ENCODE measurements at regions not wholly inside any gene's neighbourhood (a gene's known extent, or its start where the extent isn't known, plus 50 kb on each side); places are given as distances from the start of the nearest gene placed in this dataset.

GRCh38 chr7:41183741-41184140, 519.1 kb downstream of the INHBA start:
- H3K4me3 ChIP-seq (ENCODE audit: low read length): no peak overlapping the region
- no peaks in the 10 kb centered on the region for H3K4me1 ChIP-seq (ENCODE audit: control insufficient read depth, low read depth, low read length)
- H3K36me3 ChIP-seq (ENCODE audit: control insufficient read depth, low read depth, low read length): no peaks in the 10 kb centered on the region
- no peak overlapping the region for H3K9ac ChIP-seq (ENCODE audit: low read length)
- no peak overlapping the region for H3K27ac ChIP-seq (ENCODE audit: low read length)
- no peaks in the 10 kb centered on the region for H3K9me3 ChIP-seq (ENCODE audit: control insufficient read depth, low read depth, low read length)
- H3K27me3 ChIP-seq (ENCODE audit: control insufficient read depth, insufficient read depth, low read length): no peaks in the 10 kb centered on the region

- H3K9me3 ChIP-seq (ENCODE audit: control insufficient read depth, low read depth, low read length): no peaks in the 10 kb centered on the region
- no peak overlapping the region for H3K4me3 ChIP-seq (ENCODE audit: low read length)
- no peak overlapping the region for H3K27ac ChIP-seq (ENCODE audit: low read length)
- H3K9ac ChIP-seq (ENCODE audit: low read length): no peak overlapping the region
- H3K4me1 ChIP-seq (ENCODE audit: control insufficient read depth, low read depth, low read length): no peaks in the 10 kb centered on the region
- H3K36me3 ChIP-seq (ENCODE audit: control insufficient read depth, low read depth, low read length): no peaks in the 10 kb centered on the region
- H3K27me3 ChIP-seq (ENCODE audit: control insufficient read depth, insufficient read depth, low read length): no peaks in the 10 kb centered on the region
Observed at GRCh38 chr7:41182782-41183181, 520.1 kb downstream of the INHBA start.

- Histone ChIP-seq H3K4me1 (ENCODE audit: control insufficient read depth, low read depth, low read length) (no peaks in the 10 kb centered on the region), H3K27me3 (ENCODE audit: control insufficient read depth, insufficient read depth, low read length) (no peaks in the 10 kb centered on the region), H3K4me3 (ENCODE audit: low read length) (no peak overlapping the region), H3K9ac (ENCODE audit: low read length) (no peak overlapping the region), H3K9me3 (ENCODE audit: control insufficient read depth, low read depth, low read length) (no peaks in the 10 kb centered on the region), H3K27ac (ENCODE audit: low read length) (no peak overlapping the region), H3K36me3 (ENCODE audit: control insufficient read depth, low read depth, low read length) (no peaks in the 10 kb centered on the region)
Observed at GRCh38 chr7:41175435-41175834, 527.5 kb downstream of the INHBA start.

- Histone ChIP-seq H3K27me3 (ENCODE audit: control insufficient read depth, insufficient read depth, low read length) (no peaks in the 10 kb centered on the region), H3K36me3 (ENCODE audit: control insufficient read depth, low read depth, low read length) (no peaks in the 10 kb centered on the region), H3K9ac (ENCODE audit: low read length) (no peak overlapping the region), H3K27ac (ENCODE audit: low read length) (no peak overlapping the region), H3K4me1 (ENCODE audit: control insufficient read depth, low read depth, low read length) (no peaks in the 10 kb centered on the region), H3K9me3 (ENCODE audit: control insufficient read depth, low read depth, low read length) (no peaks in the 10 kb centered on the region), H3K4me3 (ENCODE audit: low read length) (no peak overlapping the region)
Observed at GRCh38 chr7:41174521-41174920, 528.4 kb downstream of the INHBA start.

GRCh38 chr7:41170466-41170865, 532.4 kb downstream of the INHBA start:
- H3K4me1 ChIP-seq (ENCODE audit: control insufficient read depth, low read depth, low read length): no peaks in the 10 kb centered on the region
- no peak overlapping the region for H3K27ac ChIP-seq (ENCODE audit: low read length)
- H3K9me3 ChIP-seq (ENCODE audit: control insufficient read depth, low read depth, low read length): no peaks in the 10 kb centered on the region
- H3K27me3 ChIP-seq (ENCODE audit: control insufficient read depth, insufficient read depth, low read length): no peaks in the 10 kb centered on the region
- no peak overlapping the region for H3K9ac ChIP-seq (ENCODE audit: low read length)
- no peaks in the 10 kb centered on the region for H3K36me3 ChIP-seq (ENCODE audit: control insufficient read depth, low read depth, low read length)
- H3K4me3 ChIP-seq (ENCODE audit: low read length): no peak overlapping the region

- Histone ChIP-seq H3K9ac (ENCODE audit: low read length) (no peak overlapping the region), H3K4me1 (ENCODE audit: control insufficient read depth, low read depth, low read length) (no peaks in the 10 kb centered on the region), H3K27ac (ENCODE audit: low read length) (no peak overlapping the region), H3K9me3 (ENCODE audit: control insufficient read depth, low read depth, low read length) (no peaks in the 10 kb centered on the region), H3K36me3 (ENCODE audit: control insufficient read depth, low read depth, low read length) (no peaks in the 10 kb centered on the region), H3K4me3 (ENCODE audit: low read length) (no peak overlapping the region), H3K27me3 (ENCODE audit: control insufficient read depth, insufficient read depth, low read length) (no peaks in the 10 kb centered on the region)
Observed at GRCh38 chr7:41169317-41169716, 533.6 kb downstream of the INHBA start.

GRCh38 chr7:41167836-41168235, 535.1 kb downstream of the INHBA start:
- Histone ChIP-seq H3K4me3 (ENCODE audit: low read length) (no peak overlapping the region), H3K36me3 (ENCODE audit: control insufficient read depth, low read depth, low read length) (no peaks in the 10 kb centered on the region), H3K9ac (ENCODE audit: low read length) (no peak overlapping the region), H3K27me3 (ENCODE audit: control insufficient read depth, insufficient read depth, low read length) (no peaks in the 10 kb centered on the region), H3K9me3 (ENCODE audit: control insufficient read depth, low read depth, low read length) (no peaks in the 10 kb centered on the region), H3K27ac (ENCODE audit: low read length) (no peak overlapping the region), H3K4me1 (ENCODE audit: control insufficient read depth, low read depth, low read length) (no peaks in the 10 kb centered on the region)

- Histone ChIP-seq H3K4me3 (ENCODE audit: low read length) (no peak overlapping the region), H3K9ac (ENCODE audit: low read length) (no peak overlapping the region), H3K27me3 (ENCODE audit: control insufficient read depth, insufficient read depth, low read length) (no peaks in the 10 kb centered on the region), H3K4me1 (ENCODE audit: control insufficient read depth, low read depth, low read length) (no peaks in the 10 kb centered on the region), H3K9me3 (ENCODE audit: control insufficient read depth, low read depth, low read length) (no peaks in the 10 kb centered on the region), H3K36me3 (ENCODE audit: control insufficient read depth, low read depth, low read length) (no peaks in the 10 kb centered on the region), H3K27ac (ENCODE audit: low read length) (no peak overlapping the region)
Observed at GRCh38 chr7:41164440-41164839, 538.5 kb downstream of the INHBA start.

GRCh38 chr7:41163991-41164390, 538.9 kb downstream of the INHBA start:
- H3K4me3 ChIP-seq (ENCODE audit: low read length): no peak overlapping the region
- no peaks in the 10 kb centered on the region for H3K4me1 ChIP-seq (ENCODE audit: control insufficient read depth, low read depth, low read length)
- no peak overlapping the region for H3K27ac ChIP-seq (ENCODE audit: low read length)

GRCh38 chr7:41162612-41163011, 540.3 kb downstream of the INHBA start:
- H3K4me1 ChIP-seq (ENCODE audit: control insufficient read depth, low read depth, low read length): no peaks in the 10 kb centered on the region
- H3K9me3 ChIP-seq (ENCODE audit: control insufficient read depth, low read depth, low read length): no peaks in the 10 kb centered on the region
- H3K9ac ChIP-seq (ENCODE audit: low read length): no peak overlapping the region
- H3K4me3 ChIP-seq (ENCODE audit: low read length): no peak overlapping the region
- H3K36me3 ChIP-seq (ENCODE audit: control insufficient read depth, low read depth, low read length): no peaks in the 10 kb centered on the region
- H3K27me3 ChIP-seq (ENCODE audit: control insufficient read depth, insufficient read depth, low read length): no peaks in the 10 kb centered on the region
- H3K27ac ChIP-seq (ENCODE audit: low read length): no peak overlapping the region

More at GRCh38 chr7:41163991-41164390, 538.9 kb downstream of the INHBA start:
- no peaks in the 10 kb centered on the region for H3K27me3 ChIP-seq (ENCODE audit: control insufficient read depth, insufficient read depth, low read length)
- H3K9ac ChIP-seq (ENCODE audit: low read length): no peak overlapping the region
- H3K9me3 ChIP-seq (ENCODE audit: control insufficient read depth, low read depth, low read length): no peaks in the 10 kb centered on the region
- H3K36me3 ChIP-seq (ENCODE audit: control insufficient read depth, low read depth, low read length): no peaks in the 10 kb centered on the region

- no peaks in the 10 kb centered on the region for H3K27me3 ChIP-seq (ENCODE audit: control insufficient read depth, insufficient read depth, low read length)
- no peak overlapping the region for H3K9ac ChIP-seq (ENCODE audit: low read length)
- no peaks in the 10 kb centered on the region for H3K9me3 ChIP-seq (ENCODE audit: control insufficient read depth, low read depth, low read length)
- H3K4me1 ChIP-seq (ENCODE audit: control insufficient read depth, low read depth, low read length): no peaks in the 10 kb centered on the region
- H3K4me3 ChIP-seq (ENCODE audit: low read length): no peak overlapping the region
- no peak overlapping the region for H3K27ac ChIP-seq (ENCODE audit: low read length)
- H3K36me3 ChIP-seq (ENCODE audit: control insufficient read depth, low read depth, low read length): no peaks in the 10 kb centered on the region
Observed at GRCh38 chr7:41161041-41161587, 541.8 kb downstream of the INHBA start.

- no peak overlapping the region for H3K4me3 ChIP-seq (ENCODE audit: low read length)
- no peaks in the 10 kb centered on the region for H3K27me3 ChIP-seq (ENCODE audit: control insufficient read depth, insufficient read depth, low read length)
- H3K9ac ChIP-seq (ENCODE audit: low read length): no peak overlapping the region
- H3K36me3 ChIP-seq (ENCODE audit: control insufficient read depth, low read depth, low read length): no peaks in the 10 kb centered on the region
- no peak overlapping the region for H3K27ac ChIP-seq (ENCODE audit: low read length)
- no peaks in the 10 kb centered on the region for H3K4me1 ChIP-seq (ENCODE audit: control insufficient read depth, low read depth, low read length)
- no peaks in the 10 kb centered on the region for H3K9me3 ChIP-seq (ENCODE audit: control insufficient read depth, low read depth, low read length)
Observed at GRCh38 chr7:41156268-41156667, 546.6 kb downstream of the INHBA start.
